Kidney (tissue), 13 donors: ENCODE measurements at regions not wholly inside any gene's neighbourhood (a gene's known extent, or its start where the extent isn't known, plus 50 kb on each side); places are given as distances from the start of the nearest gene placed in this dataset.

Experiments used
- DNase-seq, 5 donors: peaks; one replicate each; pipeline ENCODE4 v3.0.0-alpha.2; 2013 to 2020
- FAIRE-seq: peaks from 2 replicates; lab custom pipeline; 2012; peaks lifted over from hg19 to GRCh38; lab: Jason Lieb, UNC
- H3K27ac ChIP-seq, 2 donors: one replicate each; pipeline ENCODE4 v1.7.0; 2013; ENCODE audit warnings: low read depth in 2 of 2, low read length in 2 of 2, inconsistent platforms in 1 of 2
- H3K27me3 ChIP-seq: one replicate; pipeline ENCODE4 v1.7.1; 2013; ENCODE audit warnings: low read length, inconsistent platforms; ENCODE audit not compliant: control insufficient read depth, insufficient read depth
- H3K36me3 ChIP-seq, 3 donors: one replicate each; pipeline versions ENCODE4 v1.7.0 to v1.7.1; 2013; ENCODE audit warnings: low read length in 3 of 3, control low read depth in 1 of 3, inconsistent platforms in 1 of 3; ENCODE audit not compliant: insufficient read depth in 3 of 3, control insufficient read depth in 2 of 3
- H3K4me1 ChIP-seq, 3 donors: one replicate each; pipeline versions ENCODE4 v1.7.0 to v1.7.1; 2013; ENCODE audit warnings: low read length in 3 of 3, inconsistent platforms in 1 of 3, low read depth in 1 of 3; ENCODE audit not compliant: control insufficient read depth in 2 of 3, insufficient read depth in 2 of 3
- H3K4me3 ChIP-seq, 3 donors: one replicate each; pipeline versions ENCODE4 v1.7.0 to v1.8.1; 2013; ENCODE audit warnings: low read length in 3 of 3, control low read depth in 1 of 3, inconsistent platforms in 1 of 3
- H3K9ac ChIP-seq, 3 donors: one replicate each; pipeline versions ENCODE4 v1.7.0 to v1.7.1; 2013; ENCODE audit warnings: low read length in 3 of 3, control low read depth in 1 of 3, inconsistent platforms in 1 of 3
- H3K9me3 ChIP-seq, 3 donors: one replicate each; pipeline versions ENCODE4 v1.7.0 to v1.7.1; 2013; ENCODE audit warnings: low read length in 3 of 3, control low read depth in 1 of 3, inconsistent platforms in 1 of 3; ENCODE audit not compliant: control insufficient read depth in 2 of 3, insufficient read depth in 1 of 3
- CTCF ChIP-seq: IDR thresholded peaks from 3 replicates; pipeline ENCODE4 v1.5.1; 2012; ENCODE audit warnings: mild to moderate bottlenecking, moderate library complexity, borderline replicate concordance; ENCODE audit not compliant: insufficient read depth; ENCODE audit errors: extremely low read depth
- intact Hi-C: fragments of 100-400 bp; cut with DNase I; formaldehyde crosslinking; loops from one replicate; pipeline ENCODE4 v1.11.1; 2022
- donor health status: control.
- donor health status: control.
- donor health status: control.
- donor health status: control.
- donor health status: control.
- donor health status: DM: yes; HTN: yes; CAD: no.
- donor health status: Normal renal cell carcinoma (clear cell type).

GRCh38 chr12:78419513-78419912, 445.1 kb upstream of the SYT1 start:
- no peak overlapping the region for H3K4me3 ChIP-seq
- DNase-seq (no peak), FAIRE-seq (no peak)
- H3K36me3 ChIP-seq: no peaks in the 10 kb centered on the region
- H3K27ac ChIP-seq: no peak overlapping the region
- TF ChIP-seq CTCF: no peak
- no peaks in the 10 kb centered on the region for H3K27me3 ChIP-seq
- H3K9me3 ChIP-seq: no peaks in the 10 kb centered on the region
- no peak overlapping the region for H3K9ac ChIP-seq
- intact Hi-C loops: no loop called here
- H3K4me1 ChIP-seq: no peaks in the 10 kb centered on the region

- no peaks in the 10 kb centered on the region for H3K27me3 ChIP-seq
- no peaks in the 10 kb centered on the region for H3K9me3 ChIP-seq
- no peaks in the 10 kb centered on the region for H3K4me1 ChIP-seq
- FAIRE-seq: no peak
- no peaks in the 10 kb centered on the region for H3K36me3 ChIP-seq
- no peak for DNase-seq
- no peak overlapping the region for H3K27ac ChIP-seq
- no peak overlapping the region for H3K4me3 ChIP-seq
- H3K9ac ChIP-seq: no peak overlapping the region
- no peak for TF ChIP-seq CTCF
- intact Hi-C loops: no loop called here
These were observed 443.6 kb upstream of the SYT1 start for GRCh38 chr12:78420991-78421390.

- Histone ChIP-seq H3K9me3 (no peaks in the 10 kb centered on the region), H3K27me3 (no peaks in the 10 kb centered on the region), H3K4me1 (no peaks in the 10 kb centered on the region), H3K36me3 (no peaks in the 10 kb centered on the region), H3K9ac (no peak overlapping the region), H3K27ac (no peak overlapping the region), H3K4me3 (no peak overlapping the region)
- peak in 2 of 5 donors; percentile 23 to 67 for DNase-seq
- intact Hi-C loops: no loop called here
- no peak for FAIRE-seq
- TF ChIP-seq CTCF: no peak
These were observed 434.0 kb upstream of the SYT1 start for GRCh38 chr12:78430551-78430950.

- Histone ChIP-seq H3K36me3 (no peaks in the 10 kb centered on the region), H3K4me3 (no peak overlapping the region), H3K27me3 (no peaks in the 10 kb centered on the region), H3K9me3 (no peaks in the 10 kb centered on the region), H3K4me1 (no peaks in the 10 kb centered on the region), H3K27ac (no peak overlapping the region), H3K9ac (no peak overlapping the region)
- no peak for TF ChIP-seq CTCF
- DNase-seq: no peak
- no peak for FAIRE-seq
- intact Hi-C loops: no loop called here
These were observed 432.6 kb upstream of the SYT1 start for GRCh38 chr12:78431931-78432330.
